ENCODE measurements at regions not wholly inside any gene's neighbourhood (a gene's known extent, or its start where the extent isn't known, plus 50 kb on each side); places are given as distances from the start of the nearest gene placed in this dataset.
"Not testable (repeated sequence)": the region's sequence is repeated elsewhere in the genome, so short reads cannot be mapped to it uniquely, and the experiment has no call there.

DNA sequence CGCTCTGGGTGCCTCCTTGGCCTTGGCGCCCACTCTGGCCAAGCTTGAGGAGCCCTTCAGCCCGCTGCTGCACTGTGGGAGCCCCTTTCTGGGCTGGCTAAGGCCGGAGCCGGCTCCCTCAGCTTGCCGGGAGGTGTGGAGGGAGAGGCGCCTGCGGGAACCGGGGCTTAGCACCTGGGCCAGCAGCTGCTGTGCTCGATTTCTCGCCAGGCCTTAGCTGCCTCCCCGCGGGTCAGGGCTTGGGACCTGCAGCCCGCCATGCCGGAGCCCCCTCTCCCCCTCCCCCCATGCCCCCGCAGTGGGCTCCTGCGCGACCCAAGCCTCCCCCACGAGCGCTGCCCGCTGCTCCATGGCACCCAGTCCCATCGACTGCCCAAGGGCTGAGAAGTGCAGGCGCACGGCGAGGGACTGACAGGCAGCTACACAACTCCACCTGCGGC, 782.4 kb downstream of the METTL15 start:
- TF ChIP-seq, protein P1, sequence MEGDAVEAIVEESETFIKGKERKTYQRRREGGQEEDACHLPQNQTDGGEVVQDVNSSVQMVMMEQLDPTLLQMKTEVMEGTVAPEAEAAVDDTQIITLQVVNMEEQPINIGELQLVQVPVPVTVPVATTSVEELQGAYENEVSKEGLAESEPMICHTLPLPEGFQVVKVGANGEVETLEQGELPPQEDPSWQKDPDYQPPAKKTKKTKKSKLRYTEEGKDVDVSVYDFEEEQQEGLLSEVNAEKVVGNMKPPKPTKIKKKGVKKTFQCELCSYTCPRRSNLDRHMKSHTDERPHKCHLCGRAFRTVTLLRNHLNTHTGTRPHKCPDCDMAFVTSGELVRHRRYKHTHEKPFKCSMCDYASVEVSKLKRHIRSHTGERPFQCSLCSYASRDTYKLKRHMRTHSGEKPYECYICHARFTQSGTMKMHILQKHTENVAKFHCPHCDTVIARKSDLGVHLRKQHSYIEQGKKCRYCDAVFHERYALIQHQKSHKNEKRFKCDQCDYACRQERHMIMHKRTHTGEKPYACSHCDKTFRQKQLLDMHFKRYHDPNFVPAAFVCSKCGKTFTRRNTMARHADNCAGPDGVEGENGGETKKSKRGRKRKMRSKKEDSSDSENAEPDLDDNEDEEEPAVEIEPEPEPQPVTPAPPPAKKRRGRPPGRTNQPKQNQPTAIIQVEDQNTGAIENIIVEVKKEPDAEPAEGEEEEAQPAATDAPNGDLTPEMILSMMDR (IDR thresholded peaks at IDR 0.05), result not testable (repeated sequence)
- TF ChIP-seq POLR2A (IDR thresholded peaks at IDR 0.05), result not testable (repeated sequence)
